Loucy (cell line): ENCODE measurements at regions not wholly inside any gene's neighbourhood (a gene's known extent, or its start where the extent isn't known, plus 50 kb on each side); places are given as distances from the start of the nearest gene placed in this dataset.

Experiments
- H2AFZ ChIP-seq: fragments of 200-600 bp; sonication (generic); 2 replicates; pipeline ENCODE4 v1.6.0; 2016; ENCODE audit warnings: antibody characterized with exemption, mild to moderate bottlenecking, low read length, moderate library complexity
- H3F3A ChIP-seq: fragments of 200-600 bp; 2 replicates; pipeline ENCODE4 v1.6.0; 2016; ENCODE audit warnings: antibody characterized with exemption, low read depth, mild to moderate bottlenecking
- H3K27me3 ChIP-seq: fragments of 200-600 bp; sonication (generic); 2 replicates; pipeline ENCODE4 v1.6.1; 2014; ENCODE audit warnings: low read length, mild to moderate bottlenecking; ENCODE audit not compliant: insufficient read depth, poor library complexity, severe bottlenecking
- H3K36me3 ChIP-seq: fragments of 200-600 bp; sonication (generic); 2 replicates; pipeline ENCODE4 v1.6.1; 2016; ENCODE audit warnings: low read length; ENCODE audit not compliant: insufficient read depth
- H3K4me1 ChIP-seq: fragments of 200-600 bp; sonication (generic); 2 replicates; pipeline ENCODE4 v1.5.1; 2014; ENCODE audit warnings: low read length, mild to moderate bottlenecking; ENCODE audit not compliant: insufficient read depth, poor library complexity, severe bottlenecking
- H3K4me2 ChIP-seq: fragments of 200-600 bp; sonication (generic); 2 replicates; pipeline ENCODE4 v1.6.0; 2014; ENCODE audit warnings: antibody characterized with exemption, low read length, low read depth, mild to moderate bottlenecking; ENCODE audit not compliant: poor library complexity, severe bottlenecking
- H3K4me3 ChIP-seq: fragments of 200-600 bp; sonication (generic); 2 replicates; pipeline ENCODE4 v1.5.1; 2014; ENCODE audit warnings: low read length, mild to moderate bottlenecking, mixed read lengths; ENCODE audit not compliant: poor library complexity, severe bottlenecking
- H3K79me2 ChIP-seq: fragments of 200-600 bp; sonication (generic); 2 replicates; pipeline ENCODE4 v1.6.1; 2014; ENCODE audit warnings: low read length; ENCODE audit not compliant: insufficient read depth
- H3K9ac ChIP-seq: fragments of 200-600 bp; sonication (generic); 2 replicates; pipeline ENCODE4 v1.6.0; 2014; ENCODE audit warnings: mild to moderate bottlenecking, low read depth, low read length, moderate library complexity; ENCODE audit not compliant: poor library complexity, severe bottlenecking
- H3K9me2 ChIP-seq: fragments of 200-600 bp; sonication (generic); replicated peaks from 2 replicates; pipeline ENCODE4 v1.6.1; 2016; ENCODE audit warnings: low read depth, low read length, mixed read lengths
- H3K9me3 ChIP-seq: fragments of 200-600 bp; sonication (generic); 2 replicates; pipeline ENCODE4 v1.6.1; 2014; ENCODE audit warnings: mild to moderate bottlenecking, antibody characterized with exemption, low read length, low read depth; ENCODE audit not compliant: insufficient read depth
- H4K20me1 ChIP-seq: fragments of 200-600 bp; sonication (generic); 2 replicates; pipeline ENCODE4 v1.6.0; 2014; ENCODE audit warnings: antibody characterized with exemption, low read length, mild to moderate bottlenecking; ENCODE audit not compliant: insufficient read depth, poor library complexity, severe bottlenecking
- CTCF ChIP-seq: fragments of 200-600 bp; sonication (generic); conservative IDR thresholded peaks from 2 replicates; pipeline ENCODE4 v1.5.1; 2014; ENCODE audit warnings: mild to moderate bottlenecking, antibody characterized with exemption, low read length
- EZH2phosphoT487 ChIP-seq: fragments of 200-600 bp; IDR thresholded peaks from 2 replicates; pipeline ENCODE4 v1.6.1; 2018; ENCODE audit warnings: antibody characterized with exemption, mild to moderate bottlenecking, moderate library complexity, borderline replicate concordance

GRCh38 chr16:89027281-89027680 is 50.3 kb upstream of the CBFA2T3 start:
- H4K20me1 ChIP-seq = no peaks in the 10 kb centered on the region
- no peaks in the 10 kb centered on the region for H3F3A ChIP-seq
- no peak overlapping the region for H3K4me2 ChIP-seq
- H3K27me3 ChIP-seq = no peaks in the 10 kb centered on the region
- H3K9ac ChIP-seq = no peak overlapping the region
- no peaks in the 10 kb centered on the region for H3K9me2 ChIP-seq
- no peak for TF ChIP-seq EZH2phosphoT487
- no peak for TF ChIP-seq CTCF
- no peaks in the 10 kb centered on the region for H3K36me3 ChIP-seq
- no peak overlapping the region for H3K4me3 ChIP-seq
- no peak overlapping the region for H2AFZ ChIP-seq
- H3K4me1 ChIP-seq = peaks cover 5% of the 10 kb centered on the region
- H3K79me2 ChIP-seq = no peaks in the 10 kb centered on the region
- H3K9me3 ChIP-seq = no peaks in the 10 kb centered on the region

GRCh38 chr16:89031715-89032659 is 55.0 kb upstream of the CBFA2T3 start:
- no peaks in the 10 kb centered on the region for H3K9me2 ChIP-seq
- no peak overlapping the region for H3K4me3 ChIP-seq
- H3K4me2 ChIP-seq = peak overlapping the region; percentile 37
- H3K27me3 ChIP-seq = no peaks in the 10 kb centered on the region
- no peaks in the 10 kb centered on the region for H4K20me1 ChIP-seq
- no peaks in the 10 kb centered on the region for H3F3A ChIP-seq
- no peak overlapping the region for H3K9ac ChIP-seq
- H2AFZ ChIP-seq = no peak overlapping the region
- no peaks in the 10 kb centered on the region for H3K9me3 ChIP-seq
- H3K36me3 ChIP-seq = no peaks in the 10 kb centered on the region
- TF ChIP-seq EZH2phosphoT487 (no peak), CTCF (no peak)
- H3K79me2 ChIP-seq = no peaks in the 10 kb centered on the region
- peaks cover 5% of the 10 kb centered on the region for H3K4me1 ChIP-seq

- no peak overlapping the region for H3K9ac ChIP-seq
- H3K36me3 ChIP-seq = no peaks in the 10 kb centered on the region
- no peaks in the 10 kb centered on the region for H4K20me1 ChIP-seq
- TF ChIP-seq CTCF = no peak
- no peak for TF ChIP-seq EZH2phosphoT487
- H3K27me3 ChIP-seq = no peaks in the 10 kb centered on the region
- H3K4me2 ChIP-seq = no peak overlapping the region
- peaks cover 5% of the 10 kb centered on the region for H3K4me1 ChIP-seq
- no peaks in the 10 kb centered on the region for H3K79me2 ChIP-seq
- H3K9me3 ChIP-seq = no peaks in the 10 kb centered on the region
- H3K4me3 ChIP-seq = no peak overlapping the region
- H2AFZ ChIP-seq = no peak overlapping the region
- H3K9me2 ChIP-seq = no peaks in the 10 kb centered on the region
- H3F3A ChIP-seq = no peaks in the 10 kb centered on the region
These were observed 56.3 kb upstream of the CBFA2T3 start for GRCh38 chr16:89033304-89033703.
